Kidney (tissue), 13 donors: ENCODE measurements at regions not wholly inside any gene's neighbourhood (a gene's known extent, or its start where the extent isn't known, plus 50 kb on each side); places are given as distances from the start of the nearest gene placed in this dataset.

Experiments used
- DNase-seq, 5 donors: peaks; one replicate each; pipeline ENCODE4 v3.0.0-alpha.2; 2013 to 2020
- FAIRE-seq: peaks from 2 replicates; lab custom pipeline; 2012; peaks lifted over from hg19 to GRCh38; lab: Jason Lieb, UNC
- H3K27ac ChIP-seq, 2 donors: one replicate each; pipeline ENCODE4 v1.7.0; 2013; ENCODE audit warnings: low read depth in 2 of 2, low read length in 2 of 2, inconsistent platforms in 1 of 2
- H3K27me3 ChIP-seq: one replicate; pipeline ENCODE4 v1.7.1; 2013; ENCODE audit warnings: low read length, inconsistent platforms; ENCODE audit not compliant: control insufficient read depth, insufficient read depth
- H3K36me3 ChIP-seq, 3 donors: one replicate each; pipeline versions ENCODE4 v1.7.0 to v1.7.1; 2013; ENCODE audit warnings: low read length in 3 of 3, control low read depth in 1 of 3, inconsistent platforms in 1 of 3; ENCODE audit not compliant: insufficient read depth in 3 of 3, control insufficient read depth in 2 of 3
- H3K4me1 ChIP-seq, 3 donors: one replicate each; pipeline versions ENCODE4 v1.7.0 to v1.7.1; 2013; ENCODE audit warnings: low read length in 3 of 3, inconsistent platforms in 1 of 3, low read depth in 1 of 3; ENCODE audit not compliant: control insufficient read depth in 2 of 3, insufficient read depth in 2 of 3
- H3K4me3 ChIP-seq, 3 donors: one replicate each; pipeline versions ENCODE4 v1.7.0 to v1.8.1; 2013; ENCODE audit warnings: low read length in 3 of 3, control low read depth in 1 of 3, inconsistent platforms in 1 of 3
- H3K9ac ChIP-seq, 3 donors: one replicate each; pipeline versions ENCODE4 v1.7.0 to v1.7.1; 2013; ENCODE audit warnings: low read length in 3 of 3, control low read depth in 1 of 3, inconsistent platforms in 1 of 3
- H3K9me3 ChIP-seq, 3 donors: one replicate each; pipeline versions ENCODE4 v1.7.0 to v1.7.1; 2013; ENCODE audit warnings: low read length in 3 of 3, control low read depth in 1 of 3, inconsistent platforms in 1 of 3; ENCODE audit not compliant: control insufficient read depth in 2 of 3, insufficient read depth in 1 of 3
- intact Hi-C: fragments of 100-400 bp; cut with DNase I; formaldehyde crosslinking; loops from one replicate; pipeline ENCODE4 v1.11.1; 2022
- TF ChIP-seq, protein P1 (sequence below): IDR thresholded peaks from 3 replicates; pipeline ENCODE4 v1.5.1; 2012; ENCODE audit warnings: mild to moderate bottlenecking, moderate library complexity, borderline replicate concordance; ENCODE audit not compliant: insufficient read depth; ENCODE audit errors: extremely low read depth
- donor health status: control.
- donor health status: control.
- donor health status: control.
- donor health status: control.
- donor health status: control.
- donor health status: DM: yes; HTN: yes; CAD: no.
- donor health status: Normal renal cell carcinoma (clear cell type).

- Histone ChIP-seq H3K4me1 (no peaks in the 10 kb centered on the region), H3K9me3 (no peaks in the 10 kb centered on the region), H3K27me3 (no peaks in the 10 kb centered on the region), H3K27ac (no peak overlapping the region), H3K36me3 (no peaks in the 10 kb centered on the region), H3K4me3 (no peak overlapping the region), H3K9ac (no peak overlapping the region)
- DNase-seq (no peak), FAIRE-seq (no peak)
- TF ChIP-seq, protein P1, sequence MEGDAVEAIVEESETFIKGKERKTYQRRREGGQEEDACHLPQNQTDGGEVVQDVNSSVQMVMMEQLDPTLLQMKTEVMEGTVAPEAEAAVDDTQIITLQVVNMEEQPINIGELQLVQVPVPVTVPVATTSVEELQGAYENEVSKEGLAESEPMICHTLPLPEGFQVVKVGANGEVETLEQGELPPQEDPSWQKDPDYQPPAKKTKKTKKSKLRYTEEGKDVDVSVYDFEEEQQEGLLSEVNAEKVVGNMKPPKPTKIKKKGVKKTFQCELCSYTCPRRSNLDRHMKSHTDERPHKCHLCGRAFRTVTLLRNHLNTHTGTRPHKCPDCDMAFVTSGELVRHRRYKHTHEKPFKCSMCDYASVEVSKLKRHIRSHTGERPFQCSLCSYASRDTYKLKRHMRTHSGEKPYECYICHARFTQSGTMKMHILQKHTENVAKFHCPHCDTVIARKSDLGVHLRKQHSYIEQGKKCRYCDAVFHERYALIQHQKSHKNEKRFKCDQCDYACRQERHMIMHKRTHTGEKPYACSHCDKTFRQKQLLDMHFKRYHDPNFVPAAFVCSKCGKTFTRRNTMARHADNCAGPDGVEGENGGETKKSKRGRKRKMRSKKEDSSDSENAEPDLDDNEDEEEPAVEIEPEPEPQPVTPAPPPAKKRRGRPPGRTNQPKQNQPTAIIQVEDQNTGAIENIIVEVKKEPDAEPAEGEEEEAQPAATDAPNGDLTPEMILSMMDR, result no peak
- intact Hi-C loops, result no loop called here
Measured at GRCh38 chr12:43216490-43216889, 335.5 kb downstream of the ADAMTS20 start.

GRCh38 chr12:43214166-43214565 lies 337.8 kb downstream of the ADAMTS20 start:
- FAIRE-seq, result no peak
- TF ChIP-seq, protein P1, result no peak

GRCh38 chr12:43213608-43214007 lies 338.4 kb downstream of the ADAMTS20 start:
- TF ChIP-seq, protein P1, result no peak
- DNase-seq (no peak), FAIRE-seq (no peak)
- no peaks in the 10 kb centered on the region for H3K4me1 ChIP-seq
- no peak overlapping the region for H3K4me3 ChIP-seq
- no peaks in the 10 kb centered on the region for H3K9me3 ChIP-seq
- H3K36me3 ChIP-seq, result no peaks in the 10 kb centered on the region
- intact Hi-C loops, result no loop called here
- H3K9ac ChIP-seq, result no peak overlapping the region
- H3K27ac ChIP-seq, result no peak overlapping the region
- H3K27me3 ChIP-seq, result no peaks in the 10 kb centered on the region

More at GRCh38 chr12:43214166-43214565, 337.8 kb downstream of the ADAMTS20 start:
- no peaks in the 10 kb centered on the region for H3K9me3 ChIP-seq
- DNase-seq, result no peak
- intact Hi-C loops, result no loop called here
- H3K4me1 ChIP-seq, result no peaks in the 10 kb centered on the region
- no peaks in the 10 kb centered on the region for H3K27me3 ChIP-seq
- H3K27ac ChIP-seq, result no peak overlapping the region
- no peak overlapping the region for H3K4me3 ChIP-seq
- H3K9ac ChIP-seq, result no peak overlapping the region
- no peaks in the 10 kb centered on the region for H3K36me3 ChIP-seq
